HG03064 (cell line): ENCODE measurements at regions not wholly inside any gene's neighbourhood (a gene's known extent, or its start where the extent isn't known, plus 50 kb on each side); places are given as distances from the start of the nearest gene placed in this dataset.

Experiments used
- ATAC-seq: cut with Tn5 transposase; IDR thresholded peaks from one replicate; pipeline ENCODE4 v1.9.1; 2021; ENCODE audit warnings: low read depth; ENCODE audit not compliant: unreplicated experiment

DNA sequence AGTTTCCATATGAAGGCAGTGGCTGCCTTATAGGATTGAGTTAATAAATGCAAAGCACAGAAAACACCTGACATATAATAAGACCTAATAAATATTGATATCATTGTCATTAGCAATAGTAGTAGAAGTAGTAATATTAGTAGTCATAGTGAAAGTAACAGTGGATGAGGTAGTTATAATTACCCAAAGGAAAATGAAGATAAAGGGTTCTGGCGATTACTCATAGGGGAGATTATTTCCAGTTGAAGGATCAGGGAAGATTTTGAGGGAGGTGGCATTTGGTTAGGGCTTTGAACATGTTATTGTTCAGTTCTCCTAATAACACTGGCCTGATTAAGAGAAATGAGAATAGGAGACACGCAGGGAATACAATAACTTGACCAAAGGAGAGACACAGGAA lies 131.9 kb upstream of the GPRIN3 start:
- ATAC-seq, result no peak

GRCh38 chr4:89438102-89438831 lies 130.7 kb upstream of the GPRIN3 start:
- ATAC-seq, result no peak

DNA sequence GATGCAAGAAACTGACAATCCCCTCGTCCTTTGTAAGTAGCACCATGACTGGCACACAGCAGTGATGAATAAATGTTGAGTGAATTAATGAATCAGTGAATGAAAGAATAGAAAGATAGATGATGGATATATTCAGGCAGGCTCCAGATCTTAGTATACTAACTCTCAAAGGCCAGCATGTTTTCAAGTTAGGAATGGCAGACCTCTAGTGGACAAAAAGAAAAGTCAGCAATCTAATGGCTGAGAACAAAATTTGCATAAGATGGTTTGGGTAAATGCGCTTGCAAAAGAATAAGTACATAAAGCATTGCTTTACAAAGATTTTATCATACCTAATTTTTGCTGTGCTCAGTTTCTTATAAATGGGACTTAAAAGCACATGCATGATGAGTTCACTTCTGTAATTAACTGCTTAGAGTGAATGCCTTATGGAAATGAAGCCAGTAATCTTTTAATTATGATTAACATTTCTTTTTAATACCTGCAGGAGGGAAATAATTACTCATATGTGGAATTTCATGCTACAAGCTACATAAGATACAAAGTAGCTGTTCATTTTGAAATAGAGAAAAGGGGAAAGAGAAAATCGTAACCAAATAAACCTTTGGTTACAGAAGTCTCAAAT lies 126.9 kb upstream of the GPRIN3 start:
- ATAC-seq, result no peak

DNA sequence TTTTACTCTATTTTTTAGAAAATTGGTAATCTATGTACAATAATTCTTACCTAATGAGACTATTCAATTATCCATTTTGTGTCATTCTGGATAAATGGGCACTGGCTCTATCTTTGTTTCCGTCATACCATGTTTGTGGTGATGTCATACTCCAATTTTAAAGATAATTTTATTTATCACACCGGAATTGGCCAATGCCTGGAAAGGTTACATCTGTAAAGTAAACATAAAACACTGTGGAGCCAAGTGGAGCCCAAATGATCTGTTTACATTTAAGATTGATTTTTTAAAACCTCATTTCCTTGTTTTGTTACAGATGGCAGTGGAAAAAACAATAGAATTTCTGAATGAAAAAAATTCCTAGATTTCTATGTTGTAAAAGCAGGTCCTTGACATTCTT lies 120.2 kb upstream of the GPRIN3 start:
- no peak for ATAC-seq

- ATAC-seq, result no peak
These were observed 117.4 kb upstream of the GPRIN3 start for GRCh38 chr4:89425023-89425422.

GRCh38 chr4:89422441-89422990 lies 114.9 kb upstream of the GPRIN3 start:
- ATAC-seq, result no peak

DNA sequence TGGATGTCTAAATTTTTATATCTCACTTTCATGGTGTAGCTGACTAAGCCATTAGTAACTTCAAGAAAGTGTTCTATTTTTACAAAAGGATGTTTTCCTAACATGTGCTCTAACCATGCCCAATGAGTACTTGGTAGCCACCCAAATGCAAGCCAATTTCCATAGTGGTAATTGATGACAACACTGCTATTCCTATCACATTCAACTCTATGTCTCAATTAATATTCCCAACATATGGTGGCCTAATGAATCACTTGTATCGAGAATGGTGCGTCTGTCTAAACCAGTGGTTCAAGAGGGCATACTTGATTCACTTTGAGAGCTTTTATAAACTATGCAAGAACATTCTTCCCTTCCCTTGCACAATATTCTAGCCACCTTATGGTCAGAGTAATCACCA lies 112.9 kb upstream of the GPRIN3 start:
- ATAC-seq, result no peak

DNA sequence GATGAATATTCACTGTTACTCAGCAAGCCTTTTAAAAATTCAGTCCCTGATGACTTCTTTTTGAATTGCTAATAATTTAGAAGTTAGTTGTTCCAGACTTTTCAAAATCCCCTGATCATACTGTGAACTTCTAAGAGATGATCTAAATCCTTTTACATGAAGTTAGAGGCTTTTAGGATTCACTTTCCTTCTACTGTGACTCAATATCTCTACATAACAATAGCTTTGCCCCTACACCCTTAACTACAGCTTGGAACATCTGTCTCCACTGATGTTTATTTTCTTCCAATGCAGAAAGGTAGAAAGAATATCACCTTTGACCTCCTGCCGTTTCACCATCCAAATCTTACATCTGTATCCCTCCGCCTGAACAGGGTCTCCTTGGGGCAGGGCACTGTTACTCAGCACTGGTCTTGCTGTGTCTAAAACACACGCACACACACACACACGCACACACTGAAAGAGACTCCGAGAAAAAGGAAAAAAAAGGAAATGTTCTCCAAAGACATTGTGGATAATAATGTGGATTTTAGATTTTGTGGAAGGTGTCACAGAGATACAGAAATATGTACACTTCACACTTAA lies 111.6 kb upstream of the GPRIN3 start:
- ATAC-seq, result no peak

DNA sequence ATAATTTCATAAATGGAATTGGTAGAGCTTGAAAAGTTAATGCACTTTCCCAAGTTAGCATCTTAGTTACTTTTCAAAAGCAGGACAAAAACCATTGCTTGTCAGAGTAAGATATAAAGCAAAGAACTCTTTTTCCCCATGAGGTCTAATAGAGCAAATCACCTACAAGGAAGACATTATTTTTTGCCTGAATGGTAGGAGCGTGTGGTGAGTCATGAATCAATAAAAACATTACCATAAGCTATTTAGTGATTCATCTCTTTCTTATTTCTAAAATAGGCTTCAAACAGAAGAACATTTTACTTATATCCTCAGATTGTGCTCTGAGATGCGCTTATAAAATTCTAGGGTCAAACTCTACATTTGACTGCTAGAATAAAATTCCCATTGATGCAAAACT lies 109.4 kb upstream of the GPRIN3 start:
- no peak for ATAC-seq

DNA sequence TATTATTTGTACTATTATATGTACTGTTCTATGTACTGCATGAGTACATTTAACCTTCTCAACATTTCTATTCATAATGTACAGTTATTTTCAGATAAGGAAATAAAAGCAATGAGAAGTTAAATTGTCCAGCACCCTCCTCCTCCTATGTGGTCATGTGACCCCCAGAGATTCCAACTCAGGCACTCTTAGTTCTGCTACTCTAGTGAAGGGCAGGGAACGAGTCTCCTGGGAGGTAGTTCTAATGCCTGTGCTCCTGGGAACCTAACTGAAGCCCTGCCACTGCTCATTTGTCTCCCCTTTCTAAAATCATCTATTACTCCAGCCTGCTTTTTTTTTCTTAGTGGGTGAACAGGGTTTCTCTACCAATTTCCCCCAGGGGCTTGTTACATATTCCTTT lies 105.9 kb upstream of the GPRIN3 start:
- ATAC-seq, result no peak

DNA sequence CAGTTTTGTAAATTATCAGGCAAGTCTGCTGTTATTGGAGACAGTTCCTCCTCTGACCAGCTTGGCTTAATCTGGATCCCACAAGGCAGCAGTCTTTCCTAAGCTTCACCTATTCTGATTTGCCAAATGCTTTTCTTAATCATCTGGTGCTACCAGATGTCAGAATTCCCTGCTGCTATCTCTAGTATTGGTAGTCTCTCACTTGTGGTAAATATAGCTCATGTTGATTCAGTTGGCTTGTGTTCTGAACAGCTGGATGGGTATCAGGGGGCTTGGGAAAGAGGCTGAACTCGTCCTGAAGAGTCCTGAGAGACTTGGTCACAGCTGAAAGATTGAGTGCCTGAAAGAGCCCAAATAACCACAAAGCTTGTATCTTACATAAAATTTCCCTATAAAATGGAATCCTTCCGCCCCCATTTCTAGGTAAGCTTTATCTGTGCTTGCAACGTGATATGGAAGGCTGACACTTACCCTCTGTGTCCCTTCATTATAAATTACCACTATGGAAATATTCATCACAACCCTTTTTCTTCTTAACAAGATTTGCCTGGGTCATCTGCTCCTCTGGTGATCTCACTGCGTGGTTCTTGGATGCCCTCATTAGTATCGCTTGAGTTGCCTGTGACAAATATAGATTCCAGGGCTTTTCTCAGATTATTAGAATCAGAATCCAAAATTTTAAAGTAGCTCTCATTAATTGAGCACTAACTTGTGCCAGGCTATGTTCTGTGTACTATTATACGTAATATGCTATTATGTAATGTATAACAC lies 104.1 kb upstream of the GPRIN3 start:
- no peak for ATAC-seq

GRCh38 chr4:89410687-89411086 lies 103.1 kb upstream of the GPRIN3 start:
- no peak for ATAC-seq

- ATAC-seq, result no peak
These were observed 96.9 kb upstream of the GPRIN3 start for GRCh38 chr4:89404530-89404929.

DNA sequence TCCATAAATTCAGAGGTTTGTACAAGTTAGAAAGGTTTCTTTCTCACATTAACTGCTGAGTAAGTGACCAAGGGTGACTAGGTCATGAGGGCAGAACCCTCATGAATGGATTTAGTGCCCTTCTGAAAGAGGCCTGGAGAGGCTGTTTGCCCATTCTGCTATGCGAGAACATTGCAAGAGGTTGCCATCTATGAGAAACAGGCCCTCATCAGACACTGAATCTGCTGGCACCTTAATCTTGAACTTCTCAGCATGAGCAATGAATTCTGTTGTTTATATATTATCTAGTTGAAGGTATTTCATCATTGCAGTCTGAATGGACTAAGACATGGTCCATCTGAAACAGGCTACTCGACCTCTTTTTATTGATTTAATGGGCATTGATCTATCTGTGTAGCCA lies 96.2 kb upstream of the GPRIN3 start:
- no peak for ATAC-seq

- no peak for ATAC-seq
These were observed 92.9 kb upstream of the GPRIN3 start for GRCh38 chr4:89400287-89401035.

- no peak for ATAC-seq
These were observed 91.0 kb upstream of the GPRIN3 start for GRCh38 chr4:89398644-89399043.

- ATAC-seq, result no peak
These were observed 90.5 kb upstream of the GPRIN3 start for GRCh38 chr4:89398146-89398545.

DNA sequence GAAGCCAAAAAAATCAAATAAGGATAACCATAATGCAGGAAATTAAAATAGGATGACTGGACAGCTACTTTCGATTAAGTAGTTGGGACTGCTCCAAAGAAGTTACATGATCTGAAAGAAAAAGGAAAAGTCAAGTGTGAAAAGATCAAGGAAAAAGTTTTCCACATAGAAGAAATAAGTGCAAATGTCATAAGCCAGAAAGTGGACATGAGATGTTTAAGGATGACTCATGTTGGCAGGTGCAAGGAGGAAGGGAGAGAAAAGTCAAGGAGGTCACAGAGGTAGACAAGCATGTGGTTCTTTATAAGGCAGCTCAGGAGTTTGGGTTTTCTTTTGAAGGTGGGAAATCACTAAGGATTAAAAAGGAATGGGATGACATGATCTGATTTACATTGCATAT lies 89.8 kb upstream of the GPRIN3 start:
- no peak for ATAC-seq

DNA sequence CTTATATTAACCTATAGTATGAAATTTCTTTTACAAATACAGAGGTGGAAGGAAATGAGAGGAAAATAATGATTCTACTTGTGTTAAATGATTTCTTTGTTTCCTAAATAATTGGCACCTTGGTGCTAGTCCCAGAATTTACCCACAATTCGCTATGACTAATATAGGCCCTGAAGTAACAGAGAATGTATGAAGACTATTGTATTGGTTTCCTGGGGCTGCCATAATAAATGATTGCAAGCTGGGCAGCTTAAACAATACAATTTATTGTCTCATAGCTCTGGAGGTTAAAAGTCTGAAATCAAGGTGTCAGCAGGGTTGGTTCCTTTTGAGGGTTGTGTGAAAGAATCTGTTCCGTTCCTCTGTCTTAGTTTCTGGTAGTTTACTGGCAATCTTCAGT lies 74.8 kb upstream of the GPRIN3 start:
- ATAC-seq, result no peak

GRCh38 chr4:89380980-89381379 lies 73.4 kb upstream of the GPRIN3 start:
- no peak for ATAC-seq
